ENCODE measurements at regions not wholly inside any gene's neighbourhood (a gene's known extent, or its start where the extent isn't known, plus 50 kb on each side); places are given as distances from the start of the nearest gene placed in this dataset.

DNA sequence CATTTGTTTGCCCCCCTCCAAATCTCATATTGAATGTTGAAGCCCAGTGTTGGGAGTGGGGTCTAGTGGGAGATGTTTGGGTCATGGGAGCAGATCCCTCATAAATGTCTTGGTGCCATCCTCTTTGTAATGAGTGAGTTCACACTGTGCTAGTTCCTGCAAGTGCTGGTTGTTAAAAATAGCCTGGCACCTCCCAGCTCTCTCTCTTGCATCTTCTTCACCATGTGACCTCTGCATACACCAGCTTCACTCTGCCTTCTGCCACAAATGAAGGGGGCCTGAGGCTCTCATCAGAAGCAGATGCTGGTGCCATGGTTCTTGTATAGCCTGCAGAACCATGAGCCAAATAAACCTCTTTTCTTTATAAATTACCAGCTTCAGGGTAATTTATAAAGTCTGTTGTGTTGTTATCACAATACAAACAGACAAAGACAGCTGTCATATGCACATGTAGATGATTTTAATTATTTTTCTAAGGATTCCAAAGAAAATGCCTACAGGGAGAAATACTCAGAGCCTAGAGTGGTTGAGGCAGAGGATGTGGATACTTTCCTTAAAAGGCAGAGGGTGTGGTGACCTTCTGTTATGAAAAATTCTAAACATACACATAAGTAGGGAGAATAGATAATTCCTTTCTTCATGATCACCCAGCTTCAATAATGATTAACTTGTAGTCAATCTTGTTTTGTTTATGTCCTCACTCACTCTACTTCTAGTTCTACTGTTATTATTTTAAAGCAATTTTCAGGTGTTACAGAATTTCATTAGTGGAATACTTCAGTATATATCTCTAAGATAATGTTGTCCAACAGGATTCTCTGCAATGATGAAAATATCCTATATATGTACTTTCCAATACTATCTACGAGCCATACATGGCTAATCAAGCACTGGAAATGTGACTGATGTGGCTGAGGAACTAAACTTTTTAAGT is 75.1 kb upstream of the RANBP6 start:
- no peak for TF ChIP-seq POLR2A (IDR thresholded peaks at IDR 0.05; ENCODE audit: low read length)
- TF ChIP-seq RCOR1 (IDR thresholded peaks at IDR 0.05; ENCODE audit: low read depth, low read length) = no peak
- no peak for TF ChIP-seq RNF2 (IDR thresholded peaks at IDR 0.05; ENCODE audit: borderline replicate concordance, low read depth)
- TF ChIP-seq, protein P1, sequence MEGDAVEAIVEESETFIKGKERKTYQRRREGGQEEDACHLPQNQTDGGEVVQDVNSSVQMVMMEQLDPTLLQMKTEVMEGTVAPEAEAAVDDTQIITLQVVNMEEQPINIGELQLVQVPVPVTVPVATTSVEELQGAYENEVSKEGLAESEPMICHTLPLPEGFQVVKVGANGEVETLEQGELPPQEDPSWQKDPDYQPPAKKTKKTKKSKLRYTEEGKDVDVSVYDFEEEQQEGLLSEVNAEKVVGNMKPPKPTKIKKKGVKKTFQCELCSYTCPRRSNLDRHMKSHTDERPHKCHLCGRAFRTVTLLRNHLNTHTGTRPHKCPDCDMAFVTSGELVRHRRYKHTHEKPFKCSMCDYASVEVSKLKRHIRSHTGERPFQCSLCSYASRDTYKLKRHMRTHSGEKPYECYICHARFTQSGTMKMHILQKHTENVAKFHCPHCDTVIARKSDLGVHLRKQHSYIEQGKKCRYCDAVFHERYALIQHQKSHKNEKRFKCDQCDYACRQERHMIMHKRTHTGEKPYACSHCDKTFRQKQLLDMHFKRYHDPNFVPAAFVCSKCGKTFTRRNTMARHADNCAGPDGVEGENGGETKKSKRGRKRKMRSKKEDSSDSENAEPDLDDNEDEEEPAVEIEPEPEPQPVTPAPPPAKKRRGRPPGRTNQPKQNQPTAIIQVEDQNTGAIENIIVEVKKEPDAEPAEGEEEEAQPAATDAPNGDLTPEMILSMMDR (IDR thresholded peaks at IDR 0.05) = no peak
- no peak for TF ChIP-seq EP300 (IDR thresholded peaks at IDR 0.05)
- TF ChIP-seq RARB (CRISPR knock-in tag; IDR thresholded peaks at IDR 0.05) = no peak
- no peak for TF ChIP-seq CHD2 (IDR thresholded peaks at IDR 0.05; ENCODE audit: low read length, partially characterized antibody)
- TF ChIP-seq TP53 (CRISPR knock-in tag; IDR thresholded peaks at IDR 0.05) = no peak
- TF ChIP-seq CEBPB (IDR thresholded peaks at IDR 0.05) = no peak
- TF ChIP-seq, protein P2, sequence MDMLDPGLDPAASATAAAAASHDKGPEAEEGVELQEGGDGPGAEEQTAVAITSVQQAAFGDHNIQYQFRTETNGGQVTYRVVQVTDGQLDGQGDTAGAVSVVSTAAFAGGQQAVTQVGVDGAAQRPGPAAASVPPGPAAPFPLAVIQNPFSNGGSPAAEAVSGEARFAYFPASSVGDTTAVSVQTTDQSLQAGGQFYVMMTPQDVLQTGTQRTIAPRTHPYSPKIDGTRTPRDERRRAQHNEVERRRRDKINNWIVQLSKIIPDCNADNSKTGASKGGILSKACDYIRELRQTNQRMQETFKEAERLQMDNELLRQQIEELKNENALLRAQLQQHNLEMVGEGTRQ (IDR thresholded peaks at IDR 0.05) = no peak
- TF ChIP-seq JUNB (IDR thresholded peaks at IDR 0.05) = no peak
- TF ChIP-seq POLR2AphosphoS2 (conservative IDR thresholded peaks at IDR 0.05; ENCODE audit: low read length) = no peak
